HepG2 (cell line): ENCODE measurements at regions not wholly inside any gene's neighbourhood (a gene's known extent, or its start where the extent isn't known, plus 50 kb on each side); places are given as distances from the start of the nearest gene placed in this dataset.

ENCODE experiments used
- ATAC-seq: fragments of 200-7000 bp; cut with Tn5 transposase; 3 replicates; pipeline ENCODE4 v1.9.1; 2020; ENCODE audit warnings: mild to moderate bottlenecking, moderate library complexity
- BruUV-seq: library from RNA; stranded (reverse); fragments of 400-500 nt; replicated peaks from 2 replicates; lab custom pipeline; 2021; lab: Mats Ljungman, UMichigan
- CTCF ChIA-PET: fragments of 300-600 bp; formaldehyde crosslinking; extraction: SDS; loops from one replicate; lab custom pipeline; 2021; ENCODE audit warnings: low total read pairs, inconsistent platforms, low intra/inter-chr PET ratio; lab: Yijun Ruan, JAX
- POLR2A ChIA-PET: fragments of 350-600 bp; sonication (Branson Sonifier 250); formaldehyde crosslinking; loops from one replicate; lab custom pipeline; 2020; ENCODE audit warnings: antibody characterized with exemption, inconsistent platforms; lab: Yijun Ruan, JAX
- DNase-seq: peaks from one replicate; pipeline ENCODE4 v3.0.0-alpha.2; 2015; ENCODE audit warnings: low spot score
- FAIRE-seq: peaks from 3 replicates; lab custom pipeline; 2011; peaks lifted over from hg19 to GRCh38; lab: Jason Lieb, UNC
- H2AFZ ChIP-seq: one replicate; pipeline ENCODE4 v1.6.1; 2011; ENCODE audit warnings: low read length, inconsistent platforms
- H3K27ac ChIP-seq: fragments of 300-600 bp; 3 replicates; pipeline ENCODE4 v1.8.0; 2011; ENCODE audit warnings: mixed run types, mild to moderate bottlenecking, mixed read lengths, low read length, inconsistent platforms; ENCODE audit not compliant: insufficient read depth; ENCODE audit errors: extremely low read length
- H3K27me3 ChIP-seq, 2 experiments: fragments of 200-600 bp in 1 of 2; 2 replicates in 1 of 2; 3 replicates in 1 of 2; pipeline versions ENCODE4 v1.6.0 to v1.8.0; 2011; ENCODE audit warnings: low read length in 2 of 2, mild to moderate bottlenecking in 2 of 2, moderate library complexity in 2 of 2, inconsistent platforms in 1 of 2; ENCODE audit not compliant: insufficient read depth in 2 of 2, control insufficient read depth in 1 of 2
- H3K36me3 ChIP-seq, 2 experiments: fragments of 200-600 bp in 1 of 2; replicated peaks in 1 of 2; 2 replicates in 1 of 2; 3 replicates in 1 of 2; pipeline versions ENCODE4 v1.5.1 to v1.8.0; 2011; ENCODE audit warnings: low read length in 2 of 2, inconsistent platforms in 1 of 2; ENCODE audit not compliant: insufficient read depth in 2 of 2, control insufficient read depth in 1 of 2
- H3K4me1 ChIP-seq: 2 replicates; pipeline ENCODE4 v1.5.1; 2012; ENCODE audit warnings: low read length, inconsistent platforms; ENCODE audit not compliant: insufficient read depth
- H3K4me2 ChIP-seq: 2 replicates; pipeline ENCODE4 v1.6.0; 2011; ENCODE audit warnings: low read depth, low read length, inconsistent platforms
- H3K4me3 ChIP-seq, 3 experiments: fragments of 200-600 bp in 1 of 3; sonication (generic), shearing (Covaris generic) in 1 of 3; replicated peaks in 1 of 3; 2 replicates each; pipeline ENCODE4 v1.5.1; 2011 to 2016; ENCODE audit warnings: low read length in 3 of 3, inconsistent platforms in 2 of 3, low read depth in 2 of 3, mild to moderate bottlenecking in 2 of 3, control low read depth in 1 of 3, mixed read lengths in 1 of 3; ENCODE audit not compliant: insufficient read depth in 1 of 3
- H3K79me2 ChIP-seq: one replicate; pipeline ENCODE4 v1.6.1; 2011; ENCODE audit warnings: low read length, inconsistent platforms; ENCODE audit not compliant: insufficient read depth
- H3K9ac ChIP-seq: 2 replicates; pipeline ENCODE4 v1.6.0; 2011; ENCODE audit warnings: mild to moderate bottlenecking, low read depth, low read length, inconsistent platforms; ENCODE audit not compliant: insufficient read depth
- H3K9me3 ChIP-seq: 2 replicates; pipeline ENCODE4 v1.5.1; 2012; ENCODE audit warnings: mild to moderate bottlenecking, low read length
- H4K20me1 ChIP-seq: 2 replicates; pipeline ENCODE4 v1.6.0; 2011; ENCODE audit warnings: inconsistent platforms, mild to moderate bottlenecking, low read length, moderate library complexity; ENCODE audit not compliant: insufficient read depth
- CEBPB ChIP-seq: IDR thresholded peaks from 2 replicates; pipeline ENCODE4 v1.6.1; 2011; ENCODE audit warnings: low read depth, low read length, improper control_type of control experiment, borderline replicate concordance
- CREBL2 ChIP-seq: sonication (generic); formaldehyde crosslinking; IDR thresholded peaks from 2 replicates; pipeline ENCODE4 v1.8.1; 2023; ENCODE audit warnings: missing genetic modification reagents, mild to moderate bottlenecking, borderline replicate concordance
- MAFF ChIP-seq: IDR thresholded peaks from 2 replicates; pipeline ENCODE4 v1.6.1; 2011; ENCODE audit warnings: low read depth, low read length, improper control_type of control experiment
- ZNF629 ChIP-seq: sonication (generic); formaldehyde crosslinking; conservative IDR thresholded peaks from 2 replicates; pipeline ENCODE4 v1.5.0; 2020; ENCODE audit warnings: missing genetic modification reagents
- WGBS: methylation state at CpG from one replicate; pipeline ENCODE4 v1.1.6; 2017; ENCODE audit warnings: low lambda C conversion rate; 5-methylcytosine and 5-hydroxymethylcytosine counted together
- in situ Hi-C: cut with HindIII; loops from 2 replicates; pipeline ENCODE4 v1.10.0; 2017; ENCODE audit warnings: low pct_unique_long_range_greater_than_20kb; ENCODE audit not compliant: extremely low pct_ligation_motif_present
- intact Hi-C: fragments of 100-400 bp; cut with micrococcal nuclease; formaldehyde crosslinking; loops from one replicate; pipeline ENCODE4 v1.10.0; 2022; ENCODE audit not compliant: unreplicated experiment

GRCh38 chr10:121680879-121681655 is 82.8 kb upstream of the FGFR2 start:
- in situ Hi-C loops: no loop called here
- TF ChIP-seq CREBL2 (CRISPR knock-in tag) (no peak), CEBPB (no peak)
- FAIRE-seq (no peak), DNase-seq (no peak), ATAC-seq (no peak; the same call in 2 of the 3 replicates)
- ChIA-PET POLR2A (no interaction called here), CTCF (no interaction called here)
- H3K4me3 ChIP-seq: no peak overlapping the region
- H3K27me3 ChIP-seq: peaks cover 1 to 6% of the 10 kb centered on the region in 2 experiments; a peak in 2 of 5 replicates
- no TSS peak for BruUV-seq
- no peaks in the 10 kb centered on the region for H3K36me3 ChIP-seq
- H3K79me2 ChIP-seq: no peaks in the 10 kb centered on the region
- 20% methylated on average over 9 of the region's 9 CpGs for WGBS
- no peaks in the 10 kb centered on the region for H3K9me3 ChIP-seq
- no peaks in the 10 kb centered on the region for H4K20me1 ChIP-seq
- intact Hi-C loops: no loop called here
- H3K4me1 ChIP-seq: peaks cover under 1% of the 10 kb centered on the region; the same call in 1 of the 2 replicates
- no peak overlapping the region for H3K4me2 ChIP-seq
- H2AFZ ChIP-seq: no peak overlapping the region
- no peak overlapping the region for H3K9ac ChIP-seq
- H3K27ac ChIP-seq: no peak overlapping the region

- H4K20me1 ChIP-seq: no peaks in the 10 kb centered on the region
- no peak overlapping the region for H3K4me3 ChIP-seq
- FAIRE-seq (no peak), DNase-seq (no peak), ATAC-seq (no peak)
- peaks cover 1 to 6% of the 10 kb centered on the region in 2 experiments; a peak in 2 of 5 replicates for H3K27me3 ChIP-seq
- no peak overlapping the region for H3K4me2 ChIP-seq
- no peaks in the 10 kb centered on the region for H3K9me3 ChIP-seq
- no peak overlapping the region for H3K9ac ChIP-seq
- ChIA-PET POLR2A (no interaction called here), CTCF (no interaction called here)
- no peak overlapping the region for H2AFZ ChIP-seq
- no peak overlapping the region for H3K27ac ChIP-seq
- peaks cover 12% of the 10 kb centered on the region for H3K4me1 ChIP-seq
- in situ Hi-C loops: no loop called here
- BruUV-seq: no TSS peak
- whole genome bisulfite sequencing: 22% methylated on average over 4 of the region's 4 CpGs
- H3K79me2 ChIP-seq: no peaks in the 10 kb centered on the region
- intact Hi-C loops: no loop called here
- peak; percentile 59 for TF ChIP-seq ZNF629 (CRISPR knock-in tag)
- no peak for TF ChIP-seq MAFF
- H3K36me3 ChIP-seq: no peaks in the 10 kb centered on the region
Observed at GRCh38 chr10:121679916-121680315, 81.7 kb upstream of the FGFR2 start.
